Left renal cortex interstitium (tissue), 4 donors: ENCODE measurements at regions not wholly inside any gene's neighbourhood (a gene's known extent, or its start where the extent isn't known, plus 50 kb on each side); places are given as distances from the start of the nearest gene placed in this dataset.
"Not testable (repeated sequence)": the region's sequence is repeated elsewhere in the genome, so short reads cannot be mapped to it uniquely, and the experiment has no call there.

Experiments
- DNase-seq, 4 donors: peaks; one replicate each; pipeline ENCODE4 v3.0.0-alpha.2; 2013; ENCODE audit warnings: low read depth in 4 of 4, low spot score in 2 of 4, missing footprints in 1 of 4

- DNase-seq, result no peak
Observed at GRCh38 chr3:66629150-66629981, 128.5 kb upstream of the LRIG1 start.

GRCh38 chr3:66629982-66630368, 129.2 kb upstream of the LRIG1 start:
- no peak for DNase-seq

DNA sequence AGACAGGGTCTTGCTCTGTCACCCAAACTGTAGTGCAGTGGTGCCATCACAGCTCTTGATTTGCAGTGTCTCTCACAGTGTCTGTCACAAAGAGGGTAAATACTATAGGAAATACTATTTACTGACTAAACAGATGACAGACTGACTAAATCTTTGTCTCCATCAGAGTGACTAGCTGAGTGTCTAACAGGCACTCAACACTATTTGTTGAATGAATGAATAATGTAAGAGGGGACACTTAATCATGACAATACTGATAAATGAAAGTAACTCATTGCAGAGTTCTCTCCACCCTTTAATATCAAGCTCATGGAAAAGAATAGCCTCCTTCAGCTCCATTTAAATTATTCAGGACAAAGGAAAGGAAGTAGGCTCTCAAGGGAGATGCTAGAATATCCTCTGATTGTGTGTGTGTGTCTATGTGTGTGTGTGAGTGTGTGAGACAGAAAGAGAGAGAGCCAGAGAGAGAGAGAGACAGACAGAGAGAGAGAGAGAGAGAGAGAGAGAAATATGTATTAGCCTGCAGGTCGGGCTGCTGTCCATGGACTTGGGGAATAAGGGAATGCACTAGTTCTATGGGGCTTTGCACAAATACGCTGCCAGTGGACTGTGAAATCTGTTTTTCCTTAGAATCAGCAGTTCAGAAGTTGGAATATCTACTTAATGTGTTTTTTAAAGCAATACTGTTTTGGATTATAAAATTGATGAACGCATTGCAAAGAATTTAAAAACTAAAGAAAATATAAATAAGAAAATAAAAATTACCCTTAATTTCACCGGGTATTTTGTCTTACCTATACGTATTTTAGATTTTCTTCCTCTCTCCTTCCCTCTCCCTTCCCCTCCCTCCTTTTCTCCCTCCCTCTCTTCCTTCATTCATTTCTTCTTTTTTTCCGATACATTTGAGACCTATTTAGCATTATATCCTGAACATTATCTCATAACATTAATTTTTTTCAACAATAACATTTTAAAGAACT, 132.9 kb upstream of the LRIG1 start:
- DNase-seq, result no peak

DNA sequence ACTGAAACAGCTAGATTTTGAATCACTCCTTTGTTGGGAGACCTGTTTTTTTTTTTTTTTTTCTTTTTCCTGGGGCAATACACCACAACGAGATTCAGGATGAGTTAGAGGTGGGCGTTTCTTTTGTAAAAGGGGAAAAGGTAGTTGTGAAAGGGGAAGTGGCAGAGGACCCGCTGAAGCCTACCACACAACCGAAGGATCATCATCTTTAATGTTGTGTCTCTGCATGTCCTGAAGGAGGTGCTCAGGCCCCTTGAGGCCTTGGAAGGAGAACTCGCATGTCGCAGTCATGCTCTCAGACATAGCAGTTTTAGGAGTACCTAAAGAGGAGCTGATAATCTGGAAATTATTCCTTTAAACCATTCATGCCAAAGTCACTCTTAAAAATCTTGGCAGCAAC, 137.9 kb upstream of the LRIG1 start:
- DNase-seq, result no peak

- no peak for DNase-seq
Observed at GRCh38 chr3:66639809-66640356, 139.1 kb upstream of the LRIG1 start.

DNA sequence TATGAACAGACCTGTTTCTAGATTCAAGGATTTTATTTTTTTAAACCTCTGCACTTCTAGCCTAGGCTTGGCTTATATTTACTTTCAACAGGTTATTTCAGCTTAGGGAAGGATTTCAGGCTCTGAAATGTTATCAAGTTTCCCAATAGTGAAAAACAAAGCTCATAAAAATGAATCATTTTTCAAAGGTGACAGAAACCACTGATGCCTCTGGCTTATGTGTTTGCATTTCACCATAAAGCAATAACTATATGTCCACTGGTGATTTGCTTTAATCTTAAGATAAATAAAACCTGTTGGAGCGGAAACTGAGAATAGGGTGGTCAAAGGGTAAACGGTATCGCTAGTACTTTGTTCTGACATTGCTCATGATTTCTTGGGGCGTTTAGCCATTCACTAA, 141.2 kb upstream of the LRIG1 start:
- DNase-seq, result no peak

DNA sequence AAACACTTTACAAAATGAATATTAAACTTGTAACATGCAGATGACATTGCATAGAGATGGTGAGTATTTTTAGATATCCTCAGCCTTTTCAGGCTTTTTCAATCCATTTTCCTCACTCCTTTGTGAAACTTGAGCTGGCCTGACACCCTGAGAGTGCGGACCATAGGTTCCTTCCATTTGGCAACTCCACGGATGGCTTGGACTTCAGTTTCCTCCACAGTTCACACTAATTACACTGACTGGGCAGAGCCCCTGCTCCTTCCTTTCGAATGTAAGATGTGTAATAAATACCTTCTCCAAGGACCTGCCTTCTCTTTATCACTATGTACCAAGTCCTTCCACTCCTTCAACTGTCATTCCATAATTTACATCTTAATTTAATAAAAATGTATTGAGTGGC, 141.7 kb upstream of the LRIG1 start:
- no peak for DNase-seq

GRCh38 chr3:66644549-66644948, 143.7 kb upstream of the LRIG1 start:
- DNase-seq, result no peak

DNA sequence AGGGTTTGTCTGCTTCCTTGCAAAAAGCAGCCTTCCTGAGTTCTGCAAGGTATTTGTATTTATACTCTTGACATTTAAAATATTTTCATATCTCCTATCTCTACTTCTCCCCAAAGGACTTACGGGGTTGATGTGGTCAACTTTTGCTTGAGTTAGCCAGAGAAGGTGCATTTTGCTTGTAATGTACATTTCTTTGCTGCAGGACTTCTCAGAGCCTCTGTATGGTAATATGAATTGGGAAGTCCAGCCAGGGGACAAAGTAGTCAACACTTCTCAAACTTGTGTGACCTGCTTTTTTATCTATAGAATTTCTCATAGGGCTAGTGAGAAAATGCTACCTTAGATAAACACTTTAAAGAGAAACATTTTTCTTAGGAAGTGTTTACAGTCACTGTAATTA, 148.2 kb upstream of the LRIG1 start:
- DNase-seq, result no peak

GRCh38 chr3:66651520-66651919, 150.7 kb upstream of the LRIG1 start:
- DNase-seq, result not testable (repeated sequence)

GRCh38 chr3:66652100-66652499, 151.3 kb upstream of the LRIG1 start:
- not testable (repeated sequence) for DNase-seq

DNA sequence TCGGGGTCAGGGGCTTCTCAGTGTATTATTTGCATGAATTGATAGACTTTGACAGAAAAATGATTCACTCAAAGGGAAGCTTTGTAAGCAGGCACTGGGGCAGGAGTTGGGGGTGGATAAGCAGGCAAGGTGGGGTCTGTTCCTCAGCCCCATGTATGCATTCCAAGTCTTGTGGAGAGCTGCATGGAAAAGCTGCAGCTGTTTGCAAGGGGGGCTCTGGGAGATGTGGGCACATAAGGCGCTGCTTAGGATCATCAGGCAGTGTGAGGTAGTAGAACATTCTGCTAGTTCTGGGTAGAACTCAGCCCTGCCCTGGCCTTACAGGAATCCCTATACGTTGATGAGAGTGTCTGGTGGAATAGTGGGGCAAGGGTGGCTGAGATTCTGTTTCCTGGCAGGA, 154.2 kb upstream of the LRIG1 start:
- DNase-seq, result no peak

DNA sequence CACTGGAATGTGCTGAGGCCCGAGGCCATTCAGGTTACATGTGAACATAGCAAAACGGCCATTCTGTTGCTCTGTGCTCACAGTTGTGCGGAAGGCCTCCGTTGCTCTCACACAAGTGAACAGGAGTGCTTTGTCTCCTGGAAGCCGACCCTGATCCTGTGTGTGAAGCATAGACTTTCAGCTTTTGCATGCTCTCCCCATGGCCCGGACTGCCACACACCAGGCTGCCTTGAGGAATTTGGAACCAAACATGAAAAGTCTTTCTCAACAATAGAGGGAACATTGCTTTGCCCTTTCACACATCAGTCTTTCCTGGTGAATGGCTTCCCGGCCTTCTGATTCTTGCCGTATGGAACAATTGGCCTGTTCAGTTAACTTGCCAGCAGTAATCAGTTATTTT, 154.8 kb upstream of the LRIG1 start:
- DNase-seq, result no peak

- DNase-seq, result no peak
Observed at GRCh38 chr3:66656609-66657008, 155.8 kb upstream of the LRIG1 start.

- no peak for DNase-seq
Observed at GRCh38 chr3:66659056-66659455, 158.2 kb upstream of the LRIG1 start.

DNA sequence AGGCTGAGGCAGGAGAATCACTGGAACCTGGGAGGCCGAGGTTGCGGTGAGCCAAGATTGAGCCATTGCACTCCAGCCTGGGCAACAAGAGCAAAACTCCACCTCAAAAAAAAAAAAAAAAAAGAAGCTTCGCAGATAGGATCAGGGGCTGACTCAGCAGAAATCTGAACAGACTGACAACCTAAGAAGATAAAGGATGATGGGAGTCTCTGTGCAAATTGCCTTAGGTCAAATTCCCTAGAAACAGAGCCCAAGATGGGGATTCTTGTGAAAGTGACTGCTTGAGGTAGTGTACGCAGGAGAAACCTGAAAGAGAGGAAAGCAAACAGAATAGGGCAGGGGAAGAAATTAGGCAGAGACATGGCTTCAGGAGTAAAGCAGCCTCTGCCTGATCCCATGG, 160.8 kb upstream of the LRIG1 start:
- DNase-seq, result no peak

GRCh38 chr3:66662894-66663293, 162.1 kb upstream of the LRIG1 start:
- DNase-seq, result no peak

DNA sequence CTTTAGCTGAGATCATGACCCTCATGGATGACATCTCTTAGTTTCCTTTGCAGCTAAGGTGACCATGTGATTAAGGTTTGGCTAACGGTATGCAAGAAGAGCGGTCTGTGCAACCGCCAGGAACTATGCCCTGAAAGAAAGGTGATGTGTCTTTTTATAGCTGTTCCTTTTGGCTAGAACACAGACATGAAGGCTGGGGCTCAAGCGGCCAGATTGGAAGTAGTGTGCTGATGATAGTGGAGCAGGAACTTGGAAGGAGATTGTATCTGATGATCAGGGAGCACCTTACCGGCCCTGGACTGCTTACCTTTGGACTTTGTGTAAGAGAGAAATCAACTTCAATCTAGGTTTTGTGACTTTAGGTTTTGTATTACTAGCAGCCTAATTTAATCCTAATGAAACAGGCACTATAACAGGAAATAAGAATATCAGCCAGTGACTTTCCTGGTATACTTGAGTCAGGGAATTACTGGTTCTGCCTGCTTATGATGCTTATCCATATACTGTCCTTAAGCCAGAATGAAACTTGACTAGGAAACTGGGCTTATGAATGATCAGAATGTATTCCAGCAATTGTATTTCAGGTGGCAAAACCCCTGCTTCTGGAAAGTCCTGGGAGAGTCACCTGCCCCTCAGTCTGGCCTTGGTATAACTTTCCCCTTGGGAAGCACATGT, 164.3 kb upstream of the LRIG1 start:
- DNase-seq, result no peak

GRCh38 chr3:66666362-66666761, 165.5 kb upstream of the LRIG1 start:
- no peak for DNase-seq

DNA sequence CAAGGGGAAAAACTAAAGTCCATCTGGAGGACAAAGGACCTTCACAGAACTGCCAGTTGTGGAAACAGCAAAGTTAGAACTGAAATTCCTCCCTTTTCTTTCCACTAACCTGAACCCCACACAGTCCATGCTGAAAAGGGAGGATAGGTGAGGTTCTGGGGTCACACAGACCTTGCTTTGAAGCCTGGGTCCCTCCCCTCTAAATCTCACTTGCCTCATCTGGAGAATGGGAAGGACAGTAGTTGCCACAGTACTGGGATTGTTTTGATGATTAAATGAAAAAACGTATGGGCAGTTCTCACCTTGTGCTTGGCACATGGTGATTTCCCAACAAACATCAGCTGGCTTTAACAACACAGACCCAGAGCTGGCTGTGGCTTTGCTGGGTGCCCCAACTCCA, 166.4 kb upstream of the LRIG1 start:
- no peak for DNase-seq

- no peak for DNase-seq
Observed at GRCh38 chr3:66671291-66671690, 170.5 kb upstream of the LRIG1 start.
